GM12892 (cell line): ENCODE measurements at regions not wholly inside any gene's neighbourhood (a gene's known extent, or its start where the extent isn't known, plus 50 kb on each side); places are given as distances from the start of the nearest gene placed in this dataset.

Experiments used
- POLR2A ChIP-seq: IDR thresholded peaks from 2 replicates; pipeline ENCODE4 v1.6.1; 2011; ENCODE audit warnings: low read depth, low read length, control low read depth
- POLR2AphosphoS5 ChIP-seq: IDR thresholded peaks from 2 replicates; pipeline ENCODE4 v1.6.1; 2011; ENCODE audit warnings: low read depth, low read length, control low read depth
- TAF1 ChIP-seq: IDR thresholded peaks from 2 replicates; pipeline ENCODE4 v1.6.1; 2011; ENCODE audit warnings: low read depth, mild to moderate bottlenecking, control low read depth, low read length, borderline replicate concordance

- TF ChIP-seq POLR2A, result no peak
- TF ChIP-seq TAF1, result no peak
- TF ChIP-seq POLR2AphosphoS5, result no peak
Observed at GRCh38 chr6:112439432-112439831, 92.3 kb downstream of the RFPL4B start.
